SK-N-MC (cell line): ENCODE measurements at regions not wholly inside any gene's neighbourhood (a gene's known extent, or its start where the extent isn't known, plus 50 kb on each side); places are given as distances from the start of the nearest gene placed in this dataset.

ENCODE experiments used
- EZH2 ChIP-seq: fragments of 200-600 bp; sonication (generic); IDR thresholded peaks from one replicate; pipeline ENCODE4 v1.6.1; 2017; ENCODE audit warnings: antibody characterized with exemption
- POLR2AphosphoS5 ChIP-seq: IDR thresholded peaks from 2 replicates; pipeline ENCODE4 v1.6.1; 2012; ENCODE audit warnings: mild to moderate bottlenecking, low read depth, low read length, borderline replicate concordance

GRCh38 chr2:180733330-180733729 is 247.1 kb upstream of the UBE2E3 start:
- TF ChIP-seq EZH2 (no peak), POLR2AphosphoS5 (no peak)
